ENCODE measurements at regions not wholly inside any gene's neighbourhood (a gene's known extent, or its start where the extent isn't known, plus 50 kb on each side); places are given as distances from the start of the nearest gene placed in this dataset.

GRCh38 chrX:76029385-76029784, 143.5 kb upstream of the PBDC1 start:
- Mint-ChIP-seq H3K36me3 (ENCODE audit: low read depth) (no peaks in the 10 kb centered on the region), H3K27me3 (peaks cover 46% of the 10 kb centered on the region), H3K9me3 (no peaks in the 10 kb centered on the region), H3K4me1 (ENCODE audit: low read depth) (no peaks in the 10 kb centered on the region), H3K4me3 (no peak overlapping the region), H3K27ac (no peak overlapping the region)
- DNase-seq, result no peak

- Mint-ChIP-seq H3K27me3 (peaks cover 72% of the 10 kb centered on the region), H3K9me3 (no peaks in the 10 kb centered on the region), H3K27ac (no peak overlapping the region), H3K4me3 (no peak overlapping the region), H3K36me3 (ENCODE audit: low read depth) (no peaks in the 10 kb centered on the region), H3K4me1 (ENCODE audit: low read depth) (peaks cover 3% of the 10 kb centered on the region)
- DNase-seq, result no peak
These were observed 108.0 kb upstream of the PBDC1 start for GRCh38 chrX:76064825-76065224.

- Mint-ChIP-seq H3K4me3 (no peak overlapping the region), H3K27ac (no peak overlapping the region), H3K27me3 (peaks cover 65% of the 10 kb centered on the region), H3K4me1 (ENCODE audit: low read depth) (no peaks in the 10 kb centered on the region), H3K36me3 (ENCODE audit: low read depth) (no peaks in the 10 kb centered on the region), H3K9me3 (no peaks in the 10 kb centered on the region)
- no peak for DNase-seq
These were observed 96.7 kb upstream of the PBDC1 start for GRCh38 chrX:76076124-76076523.

GRCh38 chrX:76109654-76110053, 63.2 kb upstream of the PBDC1 start:
- no peaks in the 10 kb centered on the region for H3K4me1 Mint-ChIP-seq (ENCODE audit: low read depth)
- H3K9me3 Mint-ChIP-seq, result no peaks in the 10 kb centered on the region
- H3K36me3 Mint-ChIP-seq (ENCODE audit: low read depth), result no peaks in the 10 kb centered on the region
- no peak overlapping the region for H3K4me3 Mint-ChIP-seq
- H3K27ac Mint-ChIP-seq, result no peak overlapping the region
- H3K27me3 Mint-ChIP-seq, result peaks cover 44% of the 10 kb centered on the region
- DNase-seq, result no peak

Data from activated T-cell treated with anti-CD3 and anti-CD28 coated beads, Interleukin-2, amount 50 U/mL, for 24 hours (primary cell).